Mesothelial cell of epicardium (in vitro differentiated cells): ENCODE measurements at regions not wholly inside any gene's neighbourhood (a gene's known extent, or its start where the extent isn't known, plus 50 kb on each side); places are given as distances from the start of the nearest gene placed in this dataset.

Experiments used
- DNase-seq, 2 experiments: peaks; one replicate each; pipeline ENCODE4 v3.0.0; 2021; ENCODE audit warnings: low spot score in 2 of 2; ENCODE audit not compliant: unreplicated experiment in 2 of 2
- H3K27ac Mint-ChIP-seq: 2 replicates; pipeline ENCODE4 v1.8.0; 2021; ENCODE audit warnings: mixed read lengths
- H3K27me3 Mint-ChIP-seq: 2 replicates; pipeline ENCODE4 v1.8.0; 2021; ENCODE audit warnings: low read depth, mixed read lengths
- H3K36me3 Mint-ChIP-seq: 2 replicates; pipeline ENCODE4 v1.8.0; 2021; ENCODE audit warnings: mixed read lengths
- H3K4me1 Mint-ChIP-seq: 2 replicates; pipeline ENCODE4 v1.8.0; 2021; ENCODE audit warnings: mixed read lengths
- H3K4me3 Mint-ChIP-seq: 2 replicates; pipeline ENCODE4 v1.8.0; 2021; ENCODE audit warnings: mild to moderate bottlenecking, moderate library complexity, mixed read lengths
- H3K9me3 Mint-ChIP-seq: 2 replicates; pipeline ENCODE4 v1.8.0; 2021; ENCODE audit warnings: mixed read lengths
- CTCF ChIP-seq: fragments of 200-600 bp; sonication (generic); IDR thresholded peaks from one replicate; pipeline ENCODE4 v1.5.0; 2021; ENCODE audit warnings: antibody characterized with exemption; ENCODE audit not compliant: unreplicated experiment

- Mint-ChIP-seq H3K27ac (no peak overlapping the region), H3K4me1 (peaks cover 29% of the 10 kb centered on the region), H3K27me3 (peaks cover 35% of the 10 kb centered on the region), H3K4me3 (no peak overlapping the region), H3K9me3 (peaks cover 3% of the 10 kb centered on the region), H3K36me3 (no peaks in the 10 kb centered on the region)
- no peak for TF ChIP-seq CTCF
- no peak for DNase-seq
These were observed 289.3 kb upstream of the PODXL start for GRCh38 chr7:131845573-131846314.

DNA sequence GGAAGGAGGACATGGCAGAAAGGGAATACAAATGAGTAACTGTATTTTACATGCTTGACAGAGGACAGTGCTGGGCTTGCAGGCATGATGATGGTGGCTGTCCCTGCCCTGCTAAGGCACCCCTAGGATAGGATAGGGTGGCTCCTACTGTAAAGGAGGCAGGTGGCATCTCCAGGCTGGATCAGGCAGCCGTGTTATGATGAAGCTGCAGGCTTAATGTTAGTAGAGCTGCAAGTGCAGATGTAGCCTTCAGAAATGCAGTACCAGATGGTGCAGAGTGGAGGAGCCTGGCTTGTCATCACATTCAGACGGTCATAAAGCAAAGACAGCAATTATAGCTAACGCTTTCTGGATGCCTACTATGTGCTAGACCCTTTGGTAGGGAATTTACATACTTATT, 287.9 kb upstream of the PODXL start:
- H3K27me3 Mint-ChIP-seq, result peaks cover 39% of the 10 kb centered on the region
- DNase-seq, result no peak
- TF ChIP-seq CTCF, result no peak
- peaks cover 3% of the 10 kb centered on the region for H3K9me3 Mint-ChIP-seq
- H3K36me3 Mint-ChIP-seq, result no peaks in the 10 kb centered on the region
- peaks cover 29% of the 10 kb centered on the region for H3K4me1 Mint-ChIP-seq
- peak overlapping the region; percentile 57 for H3K27ac Mint-ChIP-seq
- no peak overlapping the region for H3K4me3 Mint-ChIP-seq

DNA sequence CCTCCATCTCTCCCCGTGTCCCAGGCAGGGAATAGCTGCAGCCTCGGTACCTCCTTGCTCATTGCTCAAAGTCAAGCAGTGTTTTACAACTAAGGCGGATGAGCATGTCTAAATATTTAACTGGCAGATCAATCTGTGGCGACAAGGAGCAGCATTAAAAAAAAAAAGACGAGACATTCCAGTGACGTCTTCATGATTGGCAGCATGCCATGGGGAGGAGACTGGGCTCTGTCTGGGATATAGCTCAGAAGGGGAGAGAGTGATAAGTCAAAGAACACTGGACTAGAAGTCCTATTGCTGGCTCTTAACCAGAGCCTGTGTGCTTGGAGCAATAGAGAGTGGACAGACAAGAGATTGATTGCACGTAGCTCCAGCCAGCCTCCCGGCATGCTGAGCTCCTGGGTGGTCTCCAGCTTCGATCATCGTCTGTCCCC, 287.5 kb upstream of the PODXL start:
- peaks cover 27% of the 10 kb centered on the region for H3K4me1 Mint-ChIP-seq
- H3K27me3 Mint-ChIP-seq, result peaks cover 40% of the 10 kb centered on the region
- TF ChIP-seq CTCF, result no peak
- H3K9me3 Mint-ChIP-seq, result peaks cover 3% of the 10 kb centered on the region
- H3K4me3 Mint-ChIP-seq, result no peak overlapping the region
- H3K36me3 Mint-ChIP-seq, result no peaks in the 10 kb centered on the region
- peak; percentile 56 to 82 for DNase-seq
- peak overlapping the region; percentile 57 for H3K27ac Mint-ChIP-seq

GRCh38 chr7:131839967-131840690, 283.7 kb upstream of the PODXL start:
- Mint-ChIP-seq H3K4me3 (no peak overlapping the region), H3K27me3 (peaks cover 59% of the 10 kb centered on the region), H3K9me3 (no peaks in the 10 kb centered on the region), H3K27ac (no peak overlapping the region), H3K36me3 (no peaks in the 10 kb centered on the region), H3K4me1 (peaks cover 13% of the 10 kb centered on the region)
- DNase-seq, result no peak
- TF ChIP-seq CTCF, result no peak

- Mint-ChIP-seq H3K4me3 (no peak overlapping the region), H3K27me3 (peaks cover 61% of the 10 kb centered on the region), H3K4me1 (peaks cover 17% of the 10 kb centered on the region), H3K27ac (no peak overlapping the region), H3K9me3 (no peaks in the 10 kb centered on the region), H3K36me3 (no peaks in the 10 kb centered on the region)
- no peak for TF ChIP-seq CTCF
- DNase-seq, result no peak
These were observed 280.3 kb upstream of the PODXL start for GRCh38 chr7:131836733-131837132.
